ENCODE measurements at regions not wholly inside any gene's neighbourhood (a gene's known extent, or its start where the extent isn't known, plus 50 kb on each side); places are given as distances from the start of the nearest gene placed in this dataset.
"Not testable (repeated sequence)": the region's sequence is repeated elsewhere in the genome, so short reads cannot be mapped to it uniquely, and the experiment has no call there.

GRCh38 chr14:31911160-31911559, 165.9 kb upstream of the ARHGAP5 start:
- TF ChIP-seq, protein P1, sequence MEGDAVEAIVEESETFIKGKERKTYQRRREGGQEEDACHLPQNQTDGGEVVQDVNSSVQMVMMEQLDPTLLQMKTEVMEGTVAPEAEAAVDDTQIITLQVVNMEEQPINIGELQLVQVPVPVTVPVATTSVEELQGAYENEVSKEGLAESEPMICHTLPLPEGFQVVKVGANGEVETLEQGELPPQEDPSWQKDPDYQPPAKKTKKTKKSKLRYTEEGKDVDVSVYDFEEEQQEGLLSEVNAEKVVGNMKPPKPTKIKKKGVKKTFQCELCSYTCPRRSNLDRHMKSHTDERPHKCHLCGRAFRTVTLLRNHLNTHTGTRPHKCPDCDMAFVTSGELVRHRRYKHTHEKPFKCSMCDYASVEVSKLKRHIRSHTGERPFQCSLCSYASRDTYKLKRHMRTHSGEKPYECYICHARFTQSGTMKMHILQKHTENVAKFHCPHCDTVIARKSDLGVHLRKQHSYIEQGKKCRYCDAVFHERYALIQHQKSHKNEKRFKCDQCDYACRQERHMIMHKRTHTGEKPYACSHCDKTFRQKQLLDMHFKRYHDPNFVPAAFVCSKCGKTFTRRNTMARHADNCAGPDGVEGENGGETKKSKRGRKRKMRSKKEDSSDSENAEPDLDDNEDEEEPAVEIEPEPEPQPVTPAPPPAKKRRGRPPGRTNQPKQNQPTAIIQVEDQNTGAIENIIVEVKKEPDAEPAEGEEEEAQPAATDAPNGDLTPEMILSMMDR (IDR thresholded peaks at IDR 0.05; ENCODE audit: extremely low read depth, low read depth, low read length), result no peak
- DNase-seq (ENCODE audit: insufficient read length, low spot score, missing footprints), result no peak
- no peaks in the 10 kb centered on the region for H4K20me1 ChIP-seq (ENCODE audit: insufficient read depth, low read length)
- no peaks in the 10 kb centered on the region for H3K36me3 ChIP-seq (ENCODE audit: insufficient read depth, low read length)
- no peak overlapping the region for H2AFZ ChIP-seq (ENCODE audit: low read length)
- H3K27ac ChIP-seq (ENCODE audit: low read depth, low read length), result no peak overlapping the region
- H3K79me2 ChIP-seq (ENCODE audit: insufficient read depth, low read length), result no peaks in the 10 kb centered on the region
- H3K9me3 ChIP-seq (ENCODE audit: low read depth, low read length), result peaks cover 2% of the 10 kb centered on the region
- no peak overlapping the region for H3K4me2 ChIP-seq (ENCODE audit: insufficient read depth, low read length)
- H3K27me3 ChIP-seq (ENCODE audit: insufficient read depth, low read length), result peaks cover 10% of the 10 kb centered on the region
- no peaks in the 10 kb centered on the region for H3K4me1 ChIP-seq (ENCODE audit: insufficient read depth, low read length)
- no peak overlapping the region for H3K4me3 ChIP-seq (ENCODE audit: insufficient read depth, low read length)

GRCh38 chr14:31913370-31913769, 163.7 kb upstream of the ARHGAP5 start:
- Histone ChIP-seq H4K20me1 (ENCODE audit: insufficient read depth, low read length) (no peaks in the 10 kb centered on the region), H3K27ac (ENCODE audit: low read depth, low read length) (no peak overlapping the region)
- TF ChIP-seq, protein P1 (IDR thresholded peaks at IDR 0.05; ENCODE audit: extremely low read depth, low read depth, low read length), result no peak

GRCh38 chr14:31918289-31918688, 158.8 kb upstream of the ARHGAP5 start:
- not testable (repeated sequence) for H4K20me1 ChIP-seq (ENCODE audit: insufficient read depth, low read length); H3K4me2 ChIP-seq (ENCODE audit: insufficient read depth, low read length); H2AFZ ChIP-seq (ENCODE audit: low read length); H3K36me3 ChIP-seq (ENCODE audit: insufficient read depth, low read length); H3K4me3 ChIP-seq (ENCODE audit: insufficient read depth, low read length); H3K27me3 ChIP-seq (ENCODE audit: insufficient read depth, low read length); H3K27ac ChIP-seq (ENCODE audit: low read depth, low read length); DNase-seq (ENCODE audit: insufficient read length, low spot score, missing footprints); H3K9me3 ChIP-seq (ENCODE audit: low read depth, low read length); H3K79me2 ChIP-seq (ENCODE audit: insufficient read depth, low read length); H3K4me1 ChIP-seq (ENCODE audit: insufficient read depth, low read length)

More at GRCh38 chr14:31913370-31913769, 163.7 kb upstream of the ARHGAP5 start:
- no peak overlapping the region for H3K4me3 ChIP-seq (ENCODE audit: insufficient read depth, low read length)
- no peaks in the 10 kb centered on the region for H3K36me3 ChIP-seq (ENCODE audit: insufficient read depth, low read length)
- peaks cover 2% of the 10 kb centered on the region for H3K9me3 ChIP-seq (ENCODE audit: low read depth, low read length)
- peaks cover 10% of the 10 kb centered on the region for H3K27me3 ChIP-seq (ENCODE audit: insufficient read depth, low read length)
- DNase-seq (ENCODE audit: insufficient read length, low spot score, missing footprints), result no peak
- H3K4me2 ChIP-seq (ENCODE audit: insufficient read depth, low read length), result no peak overlapping the region
- no peaks in the 10 kb centered on the region for H3K79me2 ChIP-seq (ENCODE audit: insufficient read depth, low read length)
- no peaks in the 10 kb centered on the region for H3K4me1 ChIP-seq (ENCODE audit: insufficient read depth, low read length)
- no peak overlapping the region for H2AFZ ChIP-seq (ENCODE audit: low read length)

GRCh38 chr14:31920001-31920400, 157.1 kb upstream of the ARHGAP5 start:
- H3K4me1 ChIP-seq (ENCODE audit: insufficient read depth, low read length), result no peaks in the 10 kb centered on the region
- H3K4me3 ChIP-seq (ENCODE audit: insufficient read depth, low read length), result no peak overlapping the region
- H3K36me3 ChIP-seq (ENCODE audit: insufficient read depth, low read length), result no peaks in the 10 kb centered on the region
- H2AFZ ChIP-seq (ENCODE audit: low read length), result no peak overlapping the region
- TF ChIP-seq, protein P1 (IDR thresholded peaks at IDR 0.05; ENCODE audit: extremely low read depth, low read depth, low read length), result no peak
- H3K27ac ChIP-seq (ENCODE audit: low read depth, low read length), result no peak overlapping the region
- peaks cover 7% of the 10 kb centered on the region for H3K27me3 ChIP-seq (ENCODE audit: insufficient read depth, low read length)
- no peaks in the 10 kb centered on the region for H3K79me2 ChIP-seq (ENCODE audit: insufficient read depth, low read length)
- H3K4me2 ChIP-seq (ENCODE audit: insufficient read depth, low read length), result no peak overlapping the region
- no peak for DNase-seq (ENCODE audit: insufficient read length, low spot score, missing footprints)
- H4K20me1 ChIP-seq (ENCODE audit: insufficient read depth, low read length), result no peaks in the 10 kb centered on the region
- H3K9me3 ChIP-seq (ENCODE audit: low read depth, low read length), result no peaks in the 10 kb centered on the region
